HCEC 1CT (cell line): ENCODE measurements at regions not wholly inside any gene's neighbourhood (a gene's known extent, or its start where the extent isn't known, plus 50 kb on each side); places are given as distances from the start of the nearest gene placed in this dataset.

Source experiments
- DNase-seq: peaks from one replicate; pipeline ENCODE4 v3.0.0-alpha.2; 2017

DNA sequence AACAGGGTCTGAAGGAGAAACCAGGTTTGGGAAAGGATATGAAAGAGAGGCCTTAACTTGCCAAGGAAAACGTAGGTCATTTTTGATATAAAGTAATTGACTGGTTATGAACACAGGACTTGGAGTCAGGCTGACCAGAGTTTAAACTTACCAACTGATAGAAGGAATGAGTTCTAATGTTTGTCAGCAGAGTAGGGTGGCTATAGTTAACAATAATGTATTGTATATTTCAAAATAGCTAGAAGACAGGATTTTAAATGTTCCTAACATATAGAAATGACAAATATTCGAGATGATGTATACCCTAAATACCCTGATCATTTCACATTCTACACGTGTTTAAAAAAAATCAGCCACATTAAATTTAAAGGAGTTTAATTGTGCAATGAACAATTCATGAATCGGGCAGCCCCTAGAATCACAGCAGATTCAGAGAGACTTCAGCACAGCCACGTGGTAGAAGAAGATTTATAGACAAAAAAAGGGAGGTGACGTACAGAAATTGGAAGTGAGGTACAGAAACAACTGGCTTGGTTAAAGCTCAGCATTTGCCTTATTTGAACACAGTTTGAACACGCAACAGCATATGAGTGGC is 52.5 kb upstream of the PLEKHG7 start:
- no peak for DNase-seq

DNA sequence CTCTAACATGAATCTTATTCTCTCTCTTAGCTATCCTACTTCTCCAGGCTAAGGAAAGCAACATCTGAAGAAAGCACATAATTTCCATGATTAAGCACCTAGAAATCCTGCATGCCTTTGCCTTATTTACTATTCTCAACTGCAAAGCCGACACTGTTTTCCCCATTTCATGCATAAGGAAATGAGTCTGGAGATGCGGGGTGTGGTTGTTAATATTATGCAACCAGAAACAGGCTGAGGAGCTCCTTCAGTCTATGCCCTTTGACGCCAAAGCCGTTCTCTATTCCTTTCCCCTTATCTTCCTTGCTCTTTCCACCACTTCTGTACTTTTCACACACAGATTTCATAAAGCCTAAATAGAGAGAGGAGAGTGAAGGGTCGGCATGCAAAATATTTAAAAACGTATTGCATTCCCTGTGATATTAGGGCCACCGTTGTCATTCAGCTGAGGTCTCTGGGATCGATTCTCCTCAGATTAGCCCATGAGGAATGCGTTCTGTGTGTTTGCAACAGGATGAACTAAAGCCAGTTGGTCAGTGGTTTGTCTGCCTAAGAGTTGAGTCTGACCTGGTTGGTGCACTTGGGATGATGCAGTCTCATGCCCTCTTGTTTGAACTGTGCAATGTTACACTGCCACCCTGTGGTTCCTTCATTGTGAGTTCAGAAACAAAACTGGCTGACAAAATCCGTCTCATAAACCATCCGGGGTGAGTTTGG is 53.1 kb upstream of the PLEKHG7 start:
- DNase-seq = peak; percentile 79

GRCh38 chr12:92648242-92649031 is 54.4 kb upstream of the PLEKHG7 start:
- no peak for DNase-seq

- no peak for DNase-seq
Measured at GRCh38 chr12:92641291-92641690, 61.5 kb upstream of the PLEKHG7 start.

DNA sequence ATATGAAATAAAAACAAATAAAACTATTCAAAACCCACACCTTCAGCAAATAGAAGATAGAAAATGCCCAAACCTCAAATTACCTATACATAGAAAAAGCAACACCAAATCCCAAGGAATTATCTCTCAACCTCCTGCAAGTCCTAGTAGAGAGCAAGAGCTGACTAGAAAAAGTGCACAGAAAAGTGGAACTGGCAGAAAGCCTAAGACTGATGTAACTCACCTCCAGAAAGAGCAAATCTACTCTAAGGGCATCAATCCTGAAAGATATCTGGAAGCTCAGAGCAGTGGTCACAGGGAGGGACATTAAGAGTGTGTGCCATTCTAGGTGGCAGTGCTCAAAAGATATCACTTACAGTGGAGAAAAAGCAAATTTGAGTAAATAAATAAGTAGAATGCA is 62.1 kb upstream of the PLEKHG7 start:
- no peak for DNase-seq

DNA sequence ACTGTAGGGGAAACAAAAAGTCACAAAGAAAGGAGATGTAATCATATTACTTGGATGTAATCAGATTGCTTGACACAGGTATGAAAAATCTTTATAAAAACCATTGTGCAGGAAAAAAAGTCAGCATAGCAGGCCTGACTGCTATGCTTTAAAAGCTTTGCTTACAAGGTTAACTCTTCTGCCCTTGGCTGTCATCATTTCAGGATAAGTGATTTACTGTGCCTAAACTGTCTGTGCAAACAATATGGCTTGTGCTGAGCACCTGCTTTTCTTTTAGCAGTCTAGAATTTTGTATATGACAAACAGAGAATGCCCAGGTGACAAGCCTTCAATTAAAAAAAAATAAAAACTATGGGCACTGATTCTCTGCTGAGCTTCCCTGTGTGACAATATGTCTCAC is 63.8 kb upstream of the PLEKHG7 start:
- DNase-seq = no peak

GRCh38 chr12:92634730-92635129 is 68.1 kb upstream of the PLEKHG7 start:
- no peak for DNase-seq

DNA sequence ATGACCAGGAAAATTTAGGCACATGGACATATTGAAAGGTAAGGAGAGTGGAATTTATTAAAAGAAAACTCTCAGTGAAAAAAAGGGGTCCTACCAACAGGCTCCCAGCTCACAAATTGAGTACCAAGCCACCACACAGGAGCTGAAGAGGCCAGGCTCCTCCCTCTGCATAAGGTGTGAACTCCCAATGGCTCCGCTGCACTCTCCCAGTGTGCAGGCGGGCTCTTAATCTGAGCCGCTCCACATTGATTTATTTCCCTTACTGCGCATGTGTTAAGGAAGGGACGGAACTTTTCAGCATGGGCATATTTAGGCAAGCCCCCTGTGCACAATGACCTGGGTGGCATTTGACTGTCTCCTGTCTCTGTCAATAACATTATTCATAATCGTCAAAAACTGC is 68.6 kb upstream of the PLEKHG7 start:
- DNase-seq = no peak

DNA sequence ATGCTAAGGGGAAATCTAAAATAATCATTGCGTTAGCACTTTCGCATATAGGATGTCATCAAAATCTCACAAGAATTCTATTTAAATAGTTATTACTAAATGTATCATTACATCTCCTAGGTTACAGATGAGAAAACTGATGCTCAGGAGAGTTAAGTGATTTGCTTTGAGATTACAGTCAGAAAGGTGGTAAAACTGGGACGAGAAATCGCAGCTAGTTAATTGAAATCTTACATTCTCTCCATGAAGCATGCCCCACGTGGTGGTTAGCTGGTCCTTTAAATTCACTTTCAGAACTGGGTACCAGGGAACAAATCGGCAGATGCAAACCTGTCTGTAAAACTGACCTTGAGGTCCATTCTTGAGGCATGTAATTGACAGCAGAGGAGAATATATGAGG is 71.8 kb upstream of the PLEKHG7 start:
- no peak for DNase-seq

- no peak for DNase-seq
Measured at GRCh38 chr12:92629349-92630065, 73.3 kb upstream of the PLEKHG7 start.

- peak; percentile 28 for DNase-seq
Measured at GRCh38 chr12:92628476-92628875, 74.3 kb upstream of the PLEKHG7 start.

DNA sequence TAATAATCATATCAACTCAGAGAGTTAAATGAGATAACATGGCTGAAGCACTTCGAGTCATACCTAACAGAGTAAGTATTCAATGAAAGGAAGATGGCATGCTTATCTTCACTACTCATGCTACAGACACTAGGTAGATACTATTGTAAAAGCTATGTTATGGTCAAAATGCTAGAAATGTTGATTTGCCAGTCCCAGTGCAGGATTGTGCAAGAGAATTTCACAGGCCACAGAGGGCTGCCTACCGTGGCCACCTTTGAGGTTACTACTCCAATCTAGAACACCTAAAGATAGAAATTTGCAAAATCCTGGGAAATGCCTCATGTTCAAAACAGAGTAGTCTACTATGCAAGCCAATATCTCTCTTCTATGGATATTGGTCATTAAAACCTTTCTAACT is 75.3 kb upstream of the PLEKHG7 start:
- DNase-seq = no peak

DNA sequence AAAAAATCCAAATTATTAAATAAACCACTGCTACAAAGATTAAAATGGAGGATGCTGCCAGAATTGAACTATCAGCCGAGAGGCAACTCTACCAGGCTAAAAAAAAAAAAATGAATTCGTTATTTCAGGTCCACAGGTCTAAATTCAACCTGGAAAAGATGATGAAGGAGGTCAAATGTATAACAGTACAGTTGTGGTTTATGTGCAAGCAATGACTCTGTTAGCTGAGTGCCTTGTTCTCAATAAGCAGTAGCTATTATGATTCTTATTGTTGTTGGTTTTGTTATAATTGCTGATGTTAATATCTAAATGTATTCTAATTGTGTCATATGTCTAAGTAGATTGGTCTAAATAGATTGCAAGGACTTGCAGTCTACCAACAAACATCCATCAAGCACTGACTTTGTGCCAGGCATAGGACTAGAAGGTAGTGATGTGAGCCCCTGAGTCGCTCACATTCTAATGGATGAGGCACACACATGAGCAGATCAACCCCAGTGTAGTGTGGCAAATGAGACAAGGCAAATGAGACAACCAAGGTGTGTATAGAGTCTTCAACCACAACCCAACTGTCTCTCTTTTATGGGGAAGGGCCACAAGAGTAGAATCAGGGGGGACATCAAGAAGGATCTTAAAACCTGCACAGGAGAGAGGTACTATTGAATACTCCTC is 77.0 kb upstream of the PLEKHG7 start:
- no peak for DNase-seq

DNA sequence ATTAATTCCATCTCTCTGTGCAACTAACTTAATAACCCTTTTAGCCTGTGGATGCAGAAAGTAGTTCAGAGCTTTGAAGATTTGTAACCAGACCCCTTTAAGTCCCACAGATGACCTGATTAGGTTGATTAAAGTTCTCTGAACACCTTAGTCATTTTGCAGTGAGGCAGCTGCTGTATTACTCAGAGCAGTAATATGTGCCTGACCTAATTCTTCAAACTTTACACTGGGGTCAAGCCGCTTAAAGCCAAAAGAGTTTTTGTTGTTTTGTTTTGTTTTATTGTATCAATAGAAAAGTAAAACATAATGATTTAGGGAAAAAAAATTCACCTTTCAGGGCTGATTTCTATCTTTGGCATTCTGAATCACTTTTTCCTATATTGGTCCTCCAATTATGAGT is 78.6 kb upstream of the PLEKHG7 start:
- peak; percentile 78 for DNase-seq

GRCh38 chr12:92623386-92623785 is 79.4 kb upstream of the PLEKHG7 start:
- no peak for DNase-seq

DNA sequence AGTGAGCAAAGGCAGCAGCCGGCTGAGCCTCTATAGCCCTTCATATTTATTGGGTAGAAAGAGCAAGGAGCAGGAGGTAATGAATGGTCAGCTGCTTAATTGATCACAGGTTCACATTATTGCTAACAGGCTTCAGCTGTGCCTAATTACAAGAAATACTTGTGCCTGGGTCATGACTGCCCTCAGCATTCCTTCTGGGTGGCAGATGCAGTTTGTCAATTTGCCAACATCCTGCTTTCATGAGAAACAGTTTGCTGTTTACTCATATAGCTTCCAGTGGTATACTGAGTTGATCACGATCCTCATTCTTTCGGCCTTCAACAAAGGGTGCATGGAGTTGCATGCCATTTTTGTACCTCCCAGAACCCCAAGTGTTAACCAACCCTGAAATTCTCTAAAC is 81.0 kb upstream of the PLEKHG7 start:
- no peak for DNase-seq

DNA sequence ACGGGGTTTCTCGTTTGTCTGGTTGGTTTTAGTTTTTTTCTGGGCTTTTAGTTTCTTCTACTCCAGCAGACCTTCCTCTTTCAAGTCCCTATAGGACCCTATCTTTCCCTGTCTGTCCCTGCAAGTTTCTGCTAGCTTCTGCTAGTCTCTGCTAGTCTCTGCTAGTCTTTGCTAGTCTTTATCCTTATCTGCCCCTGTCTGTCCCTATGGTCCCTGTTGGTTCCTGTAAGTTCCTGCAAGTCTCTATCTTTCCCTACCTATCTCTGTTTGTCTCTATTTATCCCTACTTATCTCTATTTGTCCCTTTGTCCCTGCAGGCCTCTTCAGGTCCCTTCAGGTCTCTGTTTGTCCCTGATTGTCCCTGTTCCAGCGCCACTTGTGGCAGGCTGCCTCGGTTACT is 81.5 kb upstream of the PLEKHG7 start:
- no peak for DNase-seq

DNA sequence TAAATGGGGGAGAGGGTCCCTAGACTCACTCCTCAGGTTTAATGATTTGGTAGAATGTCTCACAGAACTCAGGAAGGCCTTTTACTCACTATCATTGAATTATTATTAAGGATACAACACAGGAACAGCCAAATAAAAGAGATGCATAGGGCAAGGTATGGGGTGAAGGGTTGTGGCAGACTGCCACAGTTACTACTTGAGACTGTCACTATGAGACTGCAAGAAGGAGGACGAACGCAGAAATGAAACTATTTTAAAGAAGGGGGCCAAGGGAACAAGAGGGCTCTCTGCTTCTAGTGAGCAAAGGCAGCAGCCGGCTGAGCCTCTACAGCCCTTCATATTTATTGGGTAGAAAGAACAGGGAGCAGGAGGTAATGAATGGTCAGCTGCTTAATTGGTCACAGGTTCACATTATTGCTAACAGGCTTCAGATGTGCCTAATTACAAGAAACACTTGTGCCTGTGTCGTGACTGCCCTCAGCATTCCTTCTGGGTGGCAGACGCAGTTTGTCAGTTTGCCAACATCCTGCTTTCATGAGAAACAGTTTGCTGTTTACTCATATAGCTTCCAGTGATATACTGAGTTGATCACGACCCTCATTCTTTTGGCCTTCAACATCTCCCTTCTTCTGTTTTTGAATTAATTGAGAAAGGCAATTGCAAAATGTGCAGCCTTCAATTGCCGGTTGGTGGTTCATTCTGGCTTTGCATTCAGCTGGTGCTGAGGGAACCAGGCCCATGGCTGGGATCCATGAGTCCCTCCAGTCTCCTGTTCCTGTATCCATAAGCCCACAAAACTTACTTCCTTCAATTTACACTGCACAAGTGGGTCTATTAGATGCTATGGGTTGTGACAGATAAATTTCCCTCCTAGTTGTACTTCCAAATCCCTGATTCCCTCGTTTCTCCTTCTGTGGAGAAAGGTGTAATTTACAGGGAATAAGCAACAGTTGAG is 82.8 kb upstream of the PLEKHG7 start:
- DNase-seq = peak; percentile 17

DNA sequence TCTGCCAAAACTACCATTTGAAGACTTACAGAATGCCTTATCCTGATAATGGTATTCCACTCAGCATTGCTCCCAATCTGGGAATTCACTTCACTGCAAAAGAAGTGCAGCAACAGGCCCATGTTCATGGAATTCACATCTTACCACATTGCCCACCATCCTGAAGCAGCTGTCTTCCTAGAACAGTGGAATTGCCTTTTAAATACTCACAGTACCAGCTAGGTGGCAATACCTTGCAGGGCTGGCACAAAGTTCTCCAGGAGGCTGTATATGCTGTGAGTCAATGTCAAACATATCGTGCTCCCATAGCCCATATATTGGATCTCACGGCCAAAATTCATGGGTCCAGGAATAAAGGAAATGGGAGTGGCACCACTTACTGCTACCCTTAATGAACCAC is 83.8 kb upstream of the PLEKHG7 start:
- DNase-seq = no peak

- DNase-seq = no peak
Measured at GRCh38 chr12:92615703-92616102, 87.1 kb upstream of the PLEKHG7 start.

- DNase-seq = no peak
Measured at GRCh38 chr12:92615086-92615485, 87.7 kb upstream of the PLEKHG7 start.

DNA sequence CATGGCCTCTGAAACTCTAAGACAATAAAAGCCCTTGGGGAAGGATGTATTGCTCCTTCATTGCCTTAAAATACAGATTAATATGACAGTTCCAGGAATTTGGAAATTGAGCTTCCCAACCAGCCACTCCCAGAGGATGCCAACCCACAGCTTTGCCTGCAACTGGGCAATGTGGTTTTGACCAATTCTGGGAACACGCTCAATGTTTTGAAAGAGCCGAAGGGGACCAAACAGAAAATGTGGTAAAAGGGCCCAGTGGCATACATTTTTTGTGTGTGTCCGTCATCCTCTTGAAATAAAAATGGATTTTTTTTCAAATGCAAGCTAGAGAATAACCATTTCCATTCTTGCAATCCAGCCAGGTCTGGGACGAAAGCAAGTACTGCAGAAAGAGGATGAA is 88.3 kb upstream of the PLEKHG7 start:
- DNase-seq = no peak
